ENCODE measurements at regions not wholly inside any gene's neighbourhood (a gene's known extent, or its start where the extent isn't known, plus 50 kb on each side); places are given as distances from the start of the nearest gene placed in this dataset.

DNA sequence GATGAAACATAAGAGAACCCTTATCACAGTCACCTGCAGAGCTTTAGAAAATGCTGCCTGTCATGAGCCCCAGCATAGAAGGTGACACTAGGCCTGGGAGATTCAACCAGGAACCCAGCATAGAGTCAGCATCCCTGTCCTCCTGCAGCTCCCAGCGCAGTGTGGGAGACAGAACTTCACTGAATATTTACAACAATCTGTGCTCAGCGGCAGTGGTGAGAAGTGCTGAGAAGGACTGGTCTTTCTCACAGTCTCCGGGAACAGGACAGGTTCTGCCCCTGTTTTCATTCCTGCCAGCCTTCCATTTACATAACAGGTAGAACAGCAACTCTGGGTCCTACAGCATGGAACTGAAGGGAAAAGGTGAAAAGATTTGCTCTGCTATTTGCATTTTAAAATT is 83.5 kb upstream of the GADD45A start:
- no peak for DNase-seq (ENCODE audit: low spot score)
- TF ChIP-seq, protein P1, sequence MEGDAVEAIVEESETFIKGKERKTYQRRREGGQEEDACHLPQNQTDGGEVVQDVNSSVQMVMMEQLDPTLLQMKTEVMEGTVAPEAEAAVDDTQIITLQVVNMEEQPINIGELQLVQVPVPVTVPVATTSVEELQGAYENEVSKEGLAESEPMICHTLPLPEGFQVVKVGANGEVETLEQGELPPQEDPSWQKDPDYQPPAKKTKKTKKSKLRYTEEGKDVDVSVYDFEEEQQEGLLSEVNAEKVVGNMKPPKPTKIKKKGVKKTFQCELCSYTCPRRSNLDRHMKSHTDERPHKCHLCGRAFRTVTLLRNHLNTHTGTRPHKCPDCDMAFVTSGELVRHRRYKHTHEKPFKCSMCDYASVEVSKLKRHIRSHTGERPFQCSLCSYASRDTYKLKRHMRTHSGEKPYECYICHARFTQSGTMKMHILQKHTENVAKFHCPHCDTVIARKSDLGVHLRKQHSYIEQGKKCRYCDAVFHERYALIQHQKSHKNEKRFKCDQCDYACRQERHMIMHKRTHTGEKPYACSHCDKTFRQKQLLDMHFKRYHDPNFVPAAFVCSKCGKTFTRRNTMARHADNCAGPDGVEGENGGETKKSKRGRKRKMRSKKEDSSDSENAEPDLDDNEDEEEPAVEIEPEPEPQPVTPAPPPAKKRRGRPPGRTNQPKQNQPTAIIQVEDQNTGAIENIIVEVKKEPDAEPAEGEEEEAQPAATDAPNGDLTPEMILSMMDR (IDR thresholded peaks at IDR 0.05; ENCODE audit: extremely low read depth, insufficient read depth, missing control alignments) = no peak

DNA sequence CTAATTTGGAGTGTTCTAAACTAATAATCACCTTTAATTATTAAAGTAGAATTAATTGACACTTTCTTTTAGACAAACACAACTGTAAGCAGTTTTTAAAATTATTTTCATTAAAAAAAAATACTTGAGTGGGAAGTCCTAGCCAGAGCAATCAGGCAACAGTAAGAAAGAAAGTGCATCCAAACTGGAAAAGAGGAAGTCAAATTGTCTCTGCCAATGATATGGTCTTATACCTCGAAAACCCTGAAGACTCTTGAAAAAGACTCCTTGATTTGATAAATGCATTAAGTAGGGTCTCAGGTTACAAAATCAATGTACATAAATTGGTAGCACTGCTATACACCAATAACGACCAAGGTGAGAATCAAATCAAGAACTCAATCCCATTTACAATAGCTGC is 83.0 kb upstream of the GADD45A start:
- in situ Hi-C loops (cut with MboI; ENCODE audit: low pct_unique_long_range_greater_than_20kb, low sequenced_read_pairs, unreplicated experiment) = no loop called here
- no peak for DNase-seq (ENCODE audit: low spot score)
- TF ChIP-seq, protein P1 (IDR thresholded peaks at IDR 0.05; ENCODE audit: extremely low read depth, insufficient read depth, missing control alignments) = no peak

More for the DNA sequence above, 83.5 kb upstream of the GADD45A start:
- in situ Hi-C loops (cut with MboI; ENCODE audit: low pct_unique_long_range_greater_than_20kb, low sequenced_read_pairs, unreplicated experiment) = no loop called here

DNA sequence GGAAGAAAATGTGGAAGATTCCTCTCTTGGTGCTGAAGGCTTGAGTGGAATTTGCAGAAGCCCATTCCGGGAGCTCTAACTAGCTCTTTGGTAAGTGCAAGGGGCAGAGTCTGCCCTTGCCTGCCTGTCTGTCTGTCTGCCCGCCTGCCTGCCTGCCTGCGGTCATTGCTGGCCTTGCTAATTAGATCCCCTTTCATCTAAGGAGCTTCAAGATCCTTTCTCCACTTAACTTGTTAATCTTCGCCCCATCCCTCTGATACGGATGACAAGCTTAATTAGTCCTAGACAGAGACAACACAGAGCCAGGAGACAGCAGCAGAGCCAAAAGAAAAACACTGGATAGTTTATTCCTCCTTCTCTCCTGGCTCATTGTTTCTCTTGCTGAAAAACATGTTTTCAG is 80.2 kb upstream of the GADD45A start:
- no peak for DNase-seq (ENCODE audit: low spot score)
- TF ChIP-seq, protein P1 (IDR thresholded peaks at IDR 0.05; ENCODE audit: extremely low read depth, insufficient read depth, missing control alignments) = no peak
- in situ Hi-C loops (cut with MboI; ENCODE audit: low pct_unique_long_range_greater_than_20kb, low sequenced_read_pairs, unreplicated experiment) = no loop called here

DNA sequence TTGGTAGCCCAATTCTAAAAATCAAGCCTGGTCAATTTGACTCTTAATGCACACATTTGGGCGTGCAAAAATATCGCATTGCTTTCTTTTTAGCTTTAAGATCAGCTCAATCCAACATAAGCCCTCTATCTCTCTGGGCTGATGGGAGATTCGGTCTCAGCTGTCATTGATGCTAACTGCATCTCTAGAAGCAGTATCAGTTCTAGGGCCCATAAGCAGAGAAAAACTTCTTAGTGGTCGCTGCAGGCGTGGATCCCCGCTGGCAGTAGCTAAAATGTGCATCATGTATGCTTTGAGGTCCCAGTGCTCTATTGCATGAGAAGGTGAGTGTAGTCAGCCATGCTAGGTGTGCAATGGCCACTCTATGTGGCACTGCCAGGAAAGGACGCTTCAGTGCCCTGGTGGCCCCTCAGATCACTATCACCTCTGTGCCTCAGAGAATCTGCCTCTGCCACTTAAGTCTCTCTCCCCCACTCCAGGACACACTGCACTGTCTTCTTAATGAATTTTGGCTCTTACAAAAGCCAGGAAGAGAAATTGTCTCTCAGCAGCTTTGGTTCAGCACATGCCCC is 79.7 kb upstream of the GADD45A start:
- TF ChIP-seq, protein P1 (IDR thresholded peaks at IDR 0.05; ENCODE audit: extremely low read depth, insufficient read depth, missing control alignments) = no peak
- no peak for DNase-seq (ENCODE audit: low spot score)
- in situ Hi-C loops (cut with MboI; ENCODE audit: low pct_unique_long_range_greater_than_20kb, low sequenced_read_pairs, unreplicated experiment) = no loop called here

DNA sequence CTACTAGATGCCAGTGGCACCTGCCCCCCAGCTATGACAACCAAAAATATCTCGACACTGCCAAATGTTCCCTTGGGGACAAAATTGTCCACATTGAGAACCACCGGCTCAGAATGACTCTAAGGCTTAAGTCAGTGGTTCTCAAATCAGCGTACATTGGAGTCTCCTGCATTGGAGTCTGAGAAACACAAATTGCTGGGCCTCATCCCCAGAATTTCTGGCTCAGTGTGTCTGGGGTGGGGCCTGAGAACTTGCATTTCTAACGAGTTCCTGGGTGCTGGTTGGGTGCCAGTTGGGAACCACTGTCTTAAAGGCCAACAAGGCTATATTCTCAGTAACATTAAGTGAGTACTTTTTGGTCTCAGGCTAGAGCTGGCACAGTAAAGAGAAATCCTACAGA is 77.7 kb upstream of the GADD45A start:
- no peak for DNase-seq (ENCODE audit: low spot score)
- in situ Hi-C loops (cut with MboI; ENCODE audit: low pct_unique_long_range_greater_than_20kb, low sequenced_read_pairs, unreplicated experiment) = no loop called here
- TF ChIP-seq, protein P1 (IDR thresholded peaks at IDR 0.05; ENCODE audit: extremely low read depth, insufficient read depth, missing control alignments) = no peak

DNA sequence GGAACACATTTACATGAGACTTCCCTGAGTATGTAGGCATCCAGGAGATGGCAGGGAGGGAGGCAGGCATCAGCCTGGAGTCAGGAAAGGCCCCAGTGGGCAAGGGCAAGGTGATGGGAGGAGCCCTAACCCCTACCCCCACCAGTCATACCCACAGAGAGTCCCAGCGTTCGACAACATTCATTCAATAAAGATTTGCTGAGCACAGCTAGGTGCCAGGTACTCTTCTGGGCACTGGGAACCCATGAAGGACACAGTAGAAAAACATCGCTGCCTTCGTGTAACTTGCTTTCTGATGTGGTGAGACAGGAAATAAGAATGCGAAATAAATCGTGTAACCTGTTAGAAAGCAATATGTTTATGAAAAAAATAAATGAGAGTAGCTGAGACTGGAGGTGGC is 77.3 kb upstream of the GADD45A start:
- TF ChIP-seq, protein P1 (IDR thresholded peaks at IDR 0.05; ENCODE audit: extremely low read depth, insufficient read depth, missing control alignments) = no peak
- no peak for DNase-seq (ENCODE audit: low spot score)
- in situ Hi-C loops (cut with MboI; ENCODE audit: low pct_unique_long_range_greater_than_20kb, low sequenced_read_pairs, unreplicated experiment) = no loop called here
